IMR-90 (cell line): ENCODE measurements at regions not wholly inside any gene's neighbourhood (a gene's known extent, or its start where the extent isn't known, plus 50 kb on each side); places are given as distances from the start of the nearest gene placed in this dataset.
A peak's percentile ranks its signal among the peaks of the same experiment; 100 is the strongest.

Experiments used
- ATAC-seq: fragments of 200-7000 bp; cut with Tn5 transposase; 2 replicates; pipeline ENCODE4 v1.9.1; 2020; ENCODE audit warnings: low read depth, mild to moderate bottlenecking, moderate library complexity
- BruUV-seq: library from RNA; stranded (reverse); fragments of 400-500 nt; replicated peaks from 2 replicates; lab custom pipeline; 2021; lab: Mats Ljungman, UMichigan
- CTCF ChIA-PET: fragments of 300-600 bp; formaldehyde crosslinking; extraction: SDS; loops from one replicate; lab custom pipeline; 2021; ENCODE audit warnings: antibody characterized with exemption; lab: Yijun Ruan, JAX
- POLR2A ChIA-PET: fragments of 300-600 bp; sonication (Branson Sonifier 250); formaldehyde crosslinking; loops from one replicate; lab custom pipeline; 2022; ENCODE audit warnings: antibody characterized with exemption; ENCODE audit not compliant: unreplicated experiment; lab: Charles Lee
- DNase-seq: peaks from one replicate; pipeline ENCODE4 v3.0.0; 2013
- H2AFZ ChIP-seq: replicated peaks from 2 replicates; pipeline ENCODE3; 2013; ENCODE audit warnings: low read length, mild to moderate bottlenecking; ENCODE audit not compliant: poor library complexity
- H2AK5ac ChIP-seq: 2 replicates; pipeline ENCODE4 v1.6.1; 2013; ENCODE audit warnings: low read depth, low read length, inconsistent platforms
- H2AK9ac ChIP-seq: replicated peaks from 2 replicates; pipeline ENCODE3; 2013; ENCODE audit warnings: mild to moderate bottlenecking, low read depth, low read length, moderate library complexity; ENCODE audit not compliant: poor library complexity
- H2BK120ac ChIP-seq: 2 replicates; pipeline ENCODE4 v1.6.1; 2013; ENCODE audit warnings: low read depth, low read length, inconsistent platforms
- H2BK15ac ChIP-seq: 3 replicates; pipeline ENCODE4 v1.6.1; 2013; ENCODE audit warnings: low read depth, low read length, inconsistent platforms
- H2BK20ac ChIP-seq: 2 replicates; pipeline ENCODE4 v1.6.1; 2013; ENCODE audit warnings: low read depth, mild to moderate bottlenecking, inconsistent platforms, low read length, moderate library complexity
- H2BK5ac ChIP-seq: 2 replicates; pipeline ENCODE4 v1.6.1; 2013; ENCODE audit warnings: mild to moderate bottlenecking, low read depth, low read length, inconsistent platforms; ENCODE audit not compliant: poor library complexity, severe bottlenecking
- H3K14ac ChIP-seq: replicated peaks from 2 replicates; pipeline ENCODE4 v1.6.1; 2013; ENCODE audit warnings: low read depth, low read length, inconsistent platforms
- H3K18ac ChIP-seq: 2 replicates; pipeline ENCODE4 v1.6.1; 2013; ENCODE audit warnings: low read depth, low read length, control low read depth
- H3K23ac ChIP-seq: 2 replicates; pipeline ENCODE4 v1.6.1; 2013; ENCODE audit warnings: low read depth, low read length, inconsistent platforms
- H3K27ac ChIP-seq: 2 replicates; pipeline ENCODE4 v1.5.1; 2013; ENCODE audit warnings: mild to moderate bottlenecking, control low read depth, low read length; ENCODE audit not compliant: insufficient read depth
- H3K27me3 ChIP-seq: 2 replicates; pipeline ENCODE4 v1.6.1; 2013; ENCODE audit warnings: low read length; ENCODE audit not compliant: control insufficient read depth, insufficient read depth
- H3K36me3 ChIP-seq: 2 replicates; pipeline ENCODE4 v1.6.1; 2013; ENCODE audit warnings: low read length, mixed read lengths; ENCODE audit not compliant: control insufficient read depth, insufficient read depth
- H3K4ac ChIP-seq: 2 replicates; pipeline ENCODE4 v1.6.1; 2013; ENCODE audit warnings: low read depth, low read length, inconsistent platforms
- H3K4me1 ChIP-seq: 2 replicates; pipeline ENCODE4 v1.6.1; 2013; ENCODE audit warnings: low read length, mixed read lengths; ENCODE audit not compliant: control insufficient read depth, insufficient read depth
- H3K4me2 ChIP-seq: 2 replicates; pipeline ENCODE4 v1.6.1; 2013; ENCODE audit warnings: low read depth, mild to moderate bottlenecking, control low read depth, low read length, moderate library complexity
- H3K4me3 ChIP-seq: 2 replicates; pipeline ENCODE4 v1.5.1; 2013; ENCODE audit warnings: low read depth, mild to moderate bottlenecking, control low read depth, low read length, moderate library complexity; ENCODE audit not compliant: insufficient read depth
- H3K56ac ChIP-seq: 2 replicates; pipeline ENCODE4 v1.6.1; 2013; ENCODE audit warnings: low read length, inconsistent platforms; ENCODE audit not compliant: insufficient read depth; ENCODE audit errors: extremely low read depth
- H3K79me1 ChIP-seq, 2 experiments: 2 replicates each; pipeline ENCODE4 v1.6.1; 2013; ENCODE audit warnings: low read length in 2 of 2, inconsistent platforms in 1 of 2, low read depth in 1 of 2
- H3K9ac ChIP-seq: 2 replicates; pipeline ENCODE4 v1.6.1; 2013; ENCODE audit warnings: low read depth, low read length, control low read depth
- H3K9me1 ChIP-seq: 2 replicates; pipeline ENCODE4 v1.6.1; 2013; ENCODE audit warnings: low read length, inconsistent platforms; ENCODE audit not compliant: insufficient read depth
- H3K9me3 ChIP-seq: 2 replicates; pipeline ENCODE4 v1.6.1; 2013; ENCODE audit warnings: low read length; ENCODE audit not compliant: control insufficient read depth, insufficient read depth
- H4K20me1 ChIP-seq: 2 replicates; pipeline ENCODE4 v1.6.1; 2013; ENCODE audit warnings: low read length, inconsistent platforms; ENCODE audit not compliant: insufficient read depth
- H4K5ac ChIP-seq: 2 replicates; pipeline ENCODE4 v1.6.1; 2013; ENCODE audit warnings: mild to moderate bottlenecking, low read depth, low read length, control low read depth
- H4K8ac ChIP-seq, 2 experiments: 2 replicates each; pipeline ENCODE4 v1.6.1; 2013; ENCODE audit warnings: low read depth in 2 of 2, low read length in 2 of 2, control low read depth in 1 of 2, inconsistent platforms in 1 of 2
- H4K91ac ChIP-seq: 2 replicates; pipeline ENCODE4 v1.6.1; 2013; ENCODE audit warnings: low read depth, low read length, inconsistent platforms; ENCODE audit not compliant: insufficient read depth
- CHD1 ChIP-seq: IDR thresholded peaks from 2 replicates; pipeline ENCODE4 v1.6.1; 2012; ENCODE audit warnings: low read depth, low read length, improper control_type of control experiment
- CTCF ChIP-seq: conservative IDR thresholded peaks from 2 replicates; pipeline ENCODE4 v1.5.1; 2012; ENCODE audit warnings: mild to moderate bottlenecking, low read depth, low read length, improper control_type of control experiment
- FOS ChIP-seq: fragments of 150-350 bp; IDR thresholded peaks from 2 replicates; pipeline ENCODE4 v1.6.1; 2016; ENCODE audit warnings: low read depth, low read length
- MXI1 ChIP-seq: IDR thresholded peaks from 2 replicates; pipeline ENCODE4 v1.6.1; 2012; ENCODE audit warnings: low read depth, mild to moderate bottlenecking, low read length, moderate library complexity, borderline replicate concordance
- NFE2L2 ChIP-seq: fragments of 150-350 bp; IDR thresholded peaks from 2 replicates; pipeline ENCODE4 v1.6.1; 2016; ENCODE audit warnings: low read depth, mild to moderate bottlenecking, low read length
- RAD21 ChIP-seq: IDR thresholded peaks from 2 replicates; pipeline ENCODE4 v1.6.1; 2012; ENCODE audit warnings: low read length, improper control_type of control experiment
- RCOR1 ChIP-seq: IDR thresholded peaks from 2 replicates; pipeline ENCODE4 v1.6.1; 2012; ENCODE audit warnings: mild to moderate bottlenecking, low read length, improper control_type of control experiment; ENCODE audit not compliant: insufficient replicate concordance
- SMC3 ChIP-seq: fragments of 150-350 bp; IDR thresholded peaks from 2 replicates; pipeline ENCODE4 v1.6.1; 2016; ENCODE audit warnings: low read depth, mild to moderate bottlenecking, antibody characterized with exemption, low read length, moderate library complexity
- WGBS, 2 experiments: methylation state at CpG; one replicate each; pipeline versions ENCODE4 v1.1.5 to v1.1.7; 2013; ENCODE audit warnings: missing lambda C conversion rate in 2 of 2; ENCODE audit not compliant: insufficient read length in 1 of 2; ENCODE audit errors: extremely low coverage in 2 of 2; 5-methylcytosine and 5-hydroxymethylcytosine counted together
- dilution Hi-C: fragments of 300-500 bp; cut with HindIII; formaldehyde crosslinking; loops from one replicate; pipeline ENCODE4 v1.14.3; 2018; ENCODE audit warnings: low sequenced_read_pairs; ENCODE audit not compliant: unreplicated experiment
- in situ Hi-C: fragments of 300-500 bp; cut with MboI; formaldehyde crosslinking; loops from 3 replicates; pipeline ENCODE4 v1.14.3; 2019; ENCODE audit warnings: low sequenced_read_pairs, inconsistent platforms, mixed read lengths
- intact Hi-C: fragments of 100-400 bp; cut with micrococcal nuclease; formaldehyde crosslinking; loops from 2 replicates; pipeline ENCODE4 v1.10.0; 2022

- CTCF ChIA-PET = interaction anchor here (0.5 to 0.6 kb wide), 2 partner anchors 182 to 849 kb away, joined by 3 to 8 read pairs; no protein-coding TSS in a partner anchor
- POLR2A ChIA-PET = no interaction called here
Observed at GRCh38 chr5:123755653-123756317, 243.8 kb downstream of the CSNK1G3 start.

More at GRCh38 chr5:123755653-123756317, 243.8 kb downstream of the CSNK1G3 start:
- no peak overlapping the region for H4K91ac ChIP-seq
- peak overlapping the region; percentile 38; the same call in 1 of the 2 replicates for H3K14ac ChIP-seq
- H3K9ac ChIP-seq = no peak overlapping the region
- in situ Hi-C loops = no loop called here
- H3K27me3 ChIP-seq = no peaks in the 10 kb centered on the region
- H3K23ac ChIP-seq = 0 out of 2 replicates have a peak overlapping the region, but pooled peaks have one; percentile 17
- H3K4me3 ChIP-seq = no peak overlapping the region
- peak overlapping the region; percentile 8; the same call in 1 of the 2 replicates for H3K4ac ChIP-seq
- peak overlapping the region; percentile 85 for H3K4me2 ChIP-seq
- TF ChIP-seq NFE2L2 (no peak), CTCF (no peak), RAD21 (no peak), MXI1 (no peak), CHD1 (no peak), FOS (no peak), SMC3 (no peak), RCOR1 (no peak)
- intact Hi-C loops = no loop called here
- peak overlapping the region in 1 of 2 experiments; percentile 56; a peak in 2 of 4 replicates for H4K8ac ChIP-seq
- 0 out of 2 replicates have a peak, but pooled peaks cover 4% of the 10 kb centered on the region for H3K9me1 ChIP-seq
- no peaks in the 10 kb centered on the region for H3K36me3 ChIP-seq
- no peak overlapping the region for H2AFZ ChIP-seq
- 0% methylated on average over 1 of the region's 5 CpGs; no CpG with 5 or more reads in 1 of the 2 experiments for WGBS, 2 experiments
- H3K56ac ChIP-seq = 0 out of 2 replicates have a peak overlapping the region, but pooled peaks have one; percentile 32
- H2BK5ac ChIP-seq = peak overlapping the region; percentile 79
- H2BK15ac ChIP-seq = peak overlapping the region; percentile 12; the same call in 1 of the 3 replicates
- peak overlapping the region; percentile 78; the same call in 1 of the 2 replicates for H4K5ac ChIP-seq
- H2AK5ac ChIP-seq = no peak overlapping the region
- DNase-seq (peak; percentile 90), ATAC-seq (peak; percentile 58)
- peak overlapping the region; percentile 88 for H3K18ac ChIP-seq
- peaks cover 9% of the 10 kb centered on the region; the same call in 1 of the 2 replicates for H3K4me1 ChIP-seq
- H4K20me1 ChIP-seq = no peaks in the 10 kb centered on the region
- no peaks in the 10 kb centered on the region for H3K9me3 ChIP-seq
- no peak overlapping the region for H3K27ac ChIP-seq
- H3K79me1 ChIP-seq = no peaks in the 10 kb centered on the region
- BruUV-seq = no TSS peak
- H2BK20ac ChIP-seq = peak overlapping the region; percentile 57; the same call in 1 of the 2 replicates
- no peak overlapping the region for H2AK9ac ChIP-seq
- dilution Hi-C loops = no loop called here
- peak overlapping the region; percentile 59 for H2BK120ac ChIP-seq
